GM12872 (cell line): ENCODE measurements at regions not wholly inside any gene's neighbourhood (a gene's known extent, or its start where the extent isn't known, plus 50 kb on each side); places are given as distances from the start of the nearest gene placed in this dataset.

ENCODE experiments used
- CTCF ChIP-seq: IDR thresholded peaks from 3 replicates; pipeline ENCODE4 v1.5.1; 2011; ENCODE audit warnings: low read depth, mild to moderate bottlenecking, low read length, moderate library complexity; ENCODE audit not compliant: insufficient read depth

DNA sequence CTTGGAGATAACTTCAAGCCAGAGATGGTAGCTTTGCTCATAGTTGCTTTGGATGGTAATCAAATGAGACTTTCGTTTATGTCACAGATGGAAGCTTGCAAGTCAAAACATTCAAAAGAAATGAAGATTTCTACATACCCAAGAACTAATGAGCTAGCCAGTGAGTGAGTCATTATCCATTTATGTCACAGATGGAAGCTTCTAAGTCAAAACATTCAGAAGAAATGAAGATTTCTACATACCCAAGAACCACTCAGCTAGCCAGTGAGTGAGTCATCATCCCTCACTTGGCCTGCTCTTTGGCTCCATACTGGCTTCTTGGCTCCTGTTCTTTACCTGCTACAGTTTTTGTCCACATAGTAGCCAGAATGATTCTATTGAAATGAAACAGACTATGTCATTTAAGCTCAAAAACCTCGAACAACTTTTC is 559.8 kb upstream of the CBLB start:
- no peak for TF ChIP-seq CTCF

DNA sequence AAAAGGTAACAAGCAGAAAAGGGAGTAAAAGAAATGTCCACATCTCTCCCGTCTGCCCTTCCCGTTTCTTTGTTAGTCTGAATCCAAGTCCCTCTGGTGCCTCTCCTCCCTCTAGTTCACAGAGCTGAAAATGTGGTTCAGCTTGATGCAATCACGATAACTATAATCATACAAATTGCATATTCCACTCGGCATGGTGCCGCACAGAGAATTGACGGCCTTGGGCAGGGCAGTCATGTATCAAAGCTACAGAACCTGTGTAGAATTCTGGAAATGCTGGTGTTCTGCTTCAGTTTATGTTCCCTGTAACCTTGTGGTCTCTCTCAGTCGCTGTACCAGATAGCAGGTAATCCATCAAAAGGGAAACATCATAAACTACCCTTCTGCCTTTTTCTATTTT is 562.9 kb upstream of the CBLB start:
- no peak for TF ChIP-seq CTCF

GRCh38 chr3:106435899-106436453 is 567.2 kb upstream of the CBLB start:
- TF ChIP-seq CTCF = no peak

GRCh38 chr3:106438887-106439286 is 570.1 kb upstream of the CBLB start:
- TF ChIP-seq CTCF = no peak

- no peak for TF ChIP-seq CTCF
Observed at GRCh38 chr3:106440672-106441071, 571.9 kb upstream of the CBLB start.

DNA sequence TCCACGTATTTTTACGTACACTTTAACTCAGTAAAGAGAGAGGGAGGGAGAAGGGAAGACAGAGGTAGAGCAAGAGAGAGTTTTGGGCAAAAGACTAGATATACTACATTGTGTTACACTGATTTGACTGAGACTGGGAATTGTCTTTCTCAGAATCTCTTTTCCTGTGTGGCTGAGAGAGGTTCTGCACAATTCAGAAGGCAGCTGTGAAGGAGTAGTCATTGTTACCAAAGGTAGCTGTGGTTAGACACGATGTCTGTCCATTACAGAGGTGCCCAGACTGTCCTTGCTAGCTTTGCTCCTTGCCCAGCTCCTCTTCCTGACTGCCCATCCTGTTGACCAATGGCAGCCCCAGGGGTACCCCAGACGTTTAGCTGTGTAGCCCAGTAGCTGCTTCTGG is 577.5 kb upstream of the CBLB start:
- no peak for TF ChIP-seq CTCF

DNA sequence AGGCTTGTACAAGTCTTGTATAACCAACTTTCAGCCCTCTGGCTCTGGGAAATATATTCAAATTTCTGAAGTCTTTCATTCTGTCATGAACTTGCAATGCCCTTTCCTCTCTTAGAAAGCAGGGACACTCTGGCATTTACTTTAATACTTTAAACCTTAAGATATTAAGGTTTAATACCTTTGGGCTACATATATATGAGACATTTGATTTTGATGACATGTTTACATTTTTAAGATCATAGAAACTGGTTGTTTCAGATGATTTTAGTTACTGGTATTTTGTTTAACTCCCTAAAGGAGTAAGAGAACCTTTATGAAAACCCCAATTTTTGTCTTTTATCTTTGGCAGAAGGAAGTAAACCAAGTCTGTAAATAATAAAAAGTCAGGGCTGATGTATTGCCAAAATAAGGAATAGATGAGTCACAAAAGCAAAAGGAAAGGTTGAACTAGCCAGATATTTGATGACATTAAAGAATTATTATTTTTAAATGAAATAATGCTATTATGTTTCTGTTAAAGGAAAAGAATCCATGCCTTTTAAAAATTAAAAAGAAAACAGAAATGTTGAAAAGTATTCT is 579.0 kb upstream of the CBLB start:
- no peak for TF ChIP-seq CTCF
